ENCODE measurements at regions not wholly inside any gene's neighbourhood (a gene's known extent, or its start where the extent isn't known, plus 50 kb on each side); places are given as distances from the start of the nearest gene placed in this dataset.

GRCh38 chr20:39283464-39283863 lies 321.3 kb downstream of the DHX35 start:
- TF ChIP-seq CTCF (conservative IDR thresholded peaks at IDR 0.05; ENCODE audit: low read length) (peak; percentile 25), EZH2phosphoT487 (IDR thresholded peaks at IDR 0.05; ENCODE audit: borderline replicate concordance) (no peak)
